Ovary (tissue), 3 donors: ENCODE measurements at regions not wholly inside any gene's neighbourhood (a gene's known extent, or its start where the extent isn't known, plus 50 kb on each side); places are given as distances from the start of the nearest gene placed in this dataset.

Experiments
- CTCF ChIP-seq, 3 donors: fragments of 450-650 bp in 2 of 3; fragments of 200-600 bp in 1 of 3; IDR thresholded peaks; one replicate each; pipeline versions ENCODE4 v1.5.1 to v1.8.0; 2016 to 2022; ENCODE audit warnings: antibody characterized with exemption in 3 of 3, mild to moderate bottlenecking in 1 of 3
- POLR2A ChIP-seq: fragments of 450-650 bp; IDR thresholded peaks from one replicate; pipeline ENCODE4 v1.6.1; 2017; ENCODE audit warnings: antibody characterized with exemption, mild to moderate bottlenecking, moderate library complexity
- donor health status: DM: no; HTN: no; CAD: no.

GRCh38 chr5:63250939-63251338 lies 672.3 kb downstream of the LRRC70 start:
- no peak for TF ChIP-seq CTCF (IDR thresholded peaks at IDR 0.05)
- TF ChIP-seq POLR2A: no peak
